Vagina (tissue), 2 donors: ENCODE measurements at regions not wholly inside any gene's neighbourhood (a gene's known extent, or its start where the extent isn't known, plus 50 kb on each side); places are given as distances from the start of the nearest gene placed in this dataset.

ENCODE experiments used
- DNase-seq, 2 donors: peaks; one replicate each; pipeline ENCODE4 v3.0.0-alpha.2; 2017; ENCODE audit errors: extremely low spot score in 2 of 2
- H3K27ac ChIP-seq: fragments of 200-600 bp; sonication (generic); one replicate; pipeline ENCODE4 v1.5.1; 2019
- H3K27me3 ChIP-seq: fragments of 200-600 bp; sonication (generic); one replicate; pipeline ENCODE4 v1.5.1; 2019
- H3K36me3 ChIP-seq, 2 donors: fragments of 200-600 bp; sonication (generic); one replicate each; pipeline ENCODE4 v1.5.1; 2017 to 2019
- H3K4me1 ChIP-seq: fragments of 200-600 bp; sonication (generic); one replicate; pipeline ENCODE4 v1.5.1; 2019
- H3K4me3 ChIP-seq, 2 donors: fragments of 200-600 bp; sonication (generic); 1 replicate in 1 of 2; 2 replicates in 1 of 2; pipeline ENCODE4 v1.5.1; 2016 to 2019
- H3K9me3 ChIP-seq: fragments of 200-600 bp; sonication (generic); one replicate; pipeline ENCODE4 v1.5.1; 2019
- POLR2A ChIP-seq, 2 donors: fragments of 450-650 bp; IDR thresholded peaks; one replicate each; pipeline ENCODE4 v1.6.1; 2017; ENCODE audit warnings: antibody characterized with exemption in 2 of 2, mild to moderate bottlenecking in 2 of 2, moderate library complexity in 2 of 2
- POLR2AphosphoS5 ChIP-seq, 2 donors: sonication (generic); formaldehyde crosslinking; IDR thresholded peaks; one replicate each; pipeline ENCODE4 v1.9.0; 2017; ENCODE audit warnings: antibody characterized with exemption in 2 of 2, mild to moderate bottlenecking in 2 of 2, low read depth in 1 of 2; ENCODE audit not compliant: insufficient read depth in 1 of 2
- intact Hi-C: fragments of 100-400 bp; cut with DNase I; formaldehyde crosslinking; loops from one replicate; pipeline ENCODE4 v1.15.1; 2023
- TF ChIP-seq, protein P1 (sequence below), 3 experiments: fragments of 450-650 bp in 2 of 3; fragments of 200-600 bp in 1 of 3; sonication (generic) in 1 of 3; IDR thresholded peaks; one replicate each; pipeline ENCODE4 v1.5.1; 2017 to 2019; ENCODE audit warnings: antibody characterized with exemption in 3 of 3, mild to moderate bottlenecking in 2 of 3, moderate library complexity in 2 of 3

DNA sequence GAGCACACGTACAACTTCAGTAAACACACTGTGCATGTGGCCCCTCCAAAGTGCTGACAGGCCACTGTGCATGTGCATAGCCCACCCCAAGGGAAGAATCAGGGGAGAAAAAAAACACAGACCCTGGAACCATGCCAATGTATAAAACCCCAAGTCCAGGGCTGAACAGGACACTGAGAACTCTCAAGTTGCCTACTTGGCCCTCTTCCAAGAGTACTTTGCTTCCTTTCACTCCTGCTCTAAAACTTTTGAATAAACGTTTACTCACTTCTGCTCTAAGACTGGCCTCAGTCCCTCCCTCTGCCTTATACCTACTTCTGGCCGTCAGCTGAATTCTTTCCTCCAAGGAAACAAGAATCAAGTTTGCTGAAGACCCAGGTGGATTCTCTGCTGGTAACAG, 77.7 kb upstream of the NFIB start:
- Histone ChIP-seq H3K27me3 (no peaks in the 10 kb centered on the region), H3K9me3 (no peaks in the 10 kb centered on the region), H3K36me3 (no peaks in the 10 kb centered on the region), H3K27ac (no peak overlapping the region), H3K4me3 (no peak overlapping the region), H3K4me1 (no peaks in the 10 kb centered on the region)
- TF ChIP-seq POLR2A (IDR thresholded peaks at IDR 0.05) = no peak
- no peak for DNase-seq
- intact Hi-C loops = no loop called here

DNA sequence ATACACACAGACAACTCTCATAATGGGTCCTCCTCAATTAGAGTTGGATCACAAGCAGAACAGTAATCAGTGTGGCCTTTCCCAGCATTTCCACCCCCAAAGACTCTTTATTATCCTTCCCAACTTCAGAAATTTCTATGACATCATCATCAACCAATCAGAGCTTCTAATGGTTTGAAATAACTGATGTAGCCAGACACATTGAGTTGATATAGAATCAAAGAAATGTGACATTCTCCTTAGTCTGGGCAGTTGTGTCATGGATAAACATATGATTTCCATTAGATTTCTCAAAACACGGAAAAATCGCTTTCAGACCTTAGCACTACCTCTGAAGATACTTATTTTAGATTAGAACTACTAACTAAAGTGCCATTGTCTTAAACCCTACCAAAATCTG, 75.7 kb upstream of the NFIB start:
- Histone ChIP-seq H3K9me3 (no peaks in the 10 kb centered on the region), H3K4me3 (no peak overlapping the region), H3K27ac (no peak overlapping the region), H3K36me3 (no peaks in the 10 kb centered on the region), H3K4me1 (no peaks in the 10 kb centered on the region), H3K27me3 (no peaks in the 10 kb centered on the region)
- no peak for DNase-seq
- intact Hi-C loops = loop anchor here (10.0 kb wide), 1 partner anchor 1695 kb away; no protein-coding TSS in a partner anchor
- TF ChIP-seq, protein P1, sequence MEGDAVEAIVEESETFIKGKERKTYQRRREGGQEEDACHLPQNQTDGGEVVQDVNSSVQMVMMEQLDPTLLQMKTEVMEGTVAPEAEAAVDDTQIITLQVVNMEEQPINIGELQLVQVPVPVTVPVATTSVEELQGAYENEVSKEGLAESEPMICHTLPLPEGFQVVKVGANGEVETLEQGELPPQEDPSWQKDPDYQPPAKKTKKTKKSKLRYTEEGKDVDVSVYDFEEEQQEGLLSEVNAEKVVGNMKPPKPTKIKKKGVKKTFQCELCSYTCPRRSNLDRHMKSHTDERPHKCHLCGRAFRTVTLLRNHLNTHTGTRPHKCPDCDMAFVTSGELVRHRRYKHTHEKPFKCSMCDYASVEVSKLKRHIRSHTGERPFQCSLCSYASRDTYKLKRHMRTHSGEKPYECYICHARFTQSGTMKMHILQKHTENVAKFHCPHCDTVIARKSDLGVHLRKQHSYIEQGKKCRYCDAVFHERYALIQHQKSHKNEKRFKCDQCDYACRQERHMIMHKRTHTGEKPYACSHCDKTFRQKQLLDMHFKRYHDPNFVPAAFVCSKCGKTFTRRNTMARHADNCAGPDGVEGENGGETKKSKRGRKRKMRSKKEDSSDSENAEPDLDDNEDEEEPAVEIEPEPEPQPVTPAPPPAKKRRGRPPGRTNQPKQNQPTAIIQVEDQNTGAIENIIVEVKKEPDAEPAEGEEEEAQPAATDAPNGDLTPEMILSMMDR (IDR thresholded peaks at IDR 0.05) = no peak
- TF ChIP-seq POLR2A (IDR thresholded peaks at IDR 0.05) = no peak
- TF ChIP-seq POLR2AphosphoS5 (IDR thresholded peaks at IDR 0.05; ENCODE audit: insufficient read depth in 1 of 2, low read depth in 1 of 2) = no peak

DNA sequence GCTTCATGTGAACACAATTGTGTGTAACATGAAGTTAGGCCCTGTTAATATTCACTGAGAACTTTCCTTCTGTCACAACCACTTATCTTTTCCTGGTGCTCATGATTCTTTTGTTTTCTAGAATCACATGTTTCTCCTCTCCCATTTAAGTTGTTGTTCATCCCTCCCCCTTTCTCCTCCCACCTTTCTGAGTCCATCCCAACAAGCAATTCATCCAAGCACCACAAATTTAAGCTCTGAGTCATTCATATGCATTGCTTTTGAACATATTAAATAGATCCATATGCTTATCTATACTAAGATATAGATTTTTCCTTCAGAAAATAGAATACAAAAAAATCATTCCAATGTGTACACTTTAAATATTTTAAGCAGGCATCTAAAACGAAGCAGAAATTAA, 75.2 kb upstream of the NFIB start:
- Histone ChIP-seq H3K4me1 (no peaks in the 10 kb centered on the region), H3K36me3 (no peaks in the 10 kb centered on the region)

DNA sequence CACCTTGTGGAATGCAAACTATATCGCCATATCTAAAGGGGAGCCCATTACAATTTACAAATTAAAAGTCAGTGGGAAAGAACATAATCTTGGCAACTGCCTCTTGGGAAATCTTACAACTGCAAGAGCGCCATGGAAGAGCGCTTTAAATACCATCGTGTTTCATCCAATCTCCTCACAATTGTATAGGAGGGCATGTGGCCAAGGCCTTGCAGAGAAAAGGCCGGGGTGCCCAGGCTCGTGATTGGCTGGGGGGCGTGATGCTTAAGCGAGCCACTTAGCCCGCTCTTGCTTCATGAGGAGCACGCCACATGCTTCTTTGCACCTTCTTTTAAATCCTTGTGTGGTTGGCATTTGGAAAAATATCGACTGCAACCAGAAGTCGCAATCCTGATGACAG, 69.8 kb upstream of the NFIB start:
- TF ChIP-seq, protein P1 (IDR thresholded peaks at IDR 0.05) = no peak
- no peak for TF ChIP-seq POLR2A (IDR thresholded peaks at IDR 0.05)
- no peak for TF ChIP-seq POLR2AphosphoS5 (IDR thresholded peaks at IDR 0.05; ENCODE audit: insufficient read depth in 1 of 2, low read depth in 1 of 2)
- Histone ChIP-seq H3K27me3 (no peaks in the 10 kb centered on the region), H3K27ac (no peak overlapping the region), H3K4me3 (no peak overlapping the region), H3K4me1 (no peaks in the 10 kb centered on the region), H3K36me3 (no peaks in the 10 kb centered on the region), H3K9me3 (no peaks in the 10 kb centered on the region)
- no peak for DNase-seq
- intact Hi-C loops = loop anchor here (10.0 kb wide), 1 partner anchor 1701 kb away; no protein-coding TSS in a partner anchor

More for the DNA sequence above, 75.2 kb upstream of the NFIB start:
- H3K27me3 ChIP-seq = no peaks in the 10 kb centered on the region
- H3K4me3 ChIP-seq = no peak overlapping the region
- intact Hi-C loops = loop anchor here (10.0 kb wide), 1 partner anchor 1696 kb away; no protein-coding TSS in a partner anchor
- H3K27ac ChIP-seq = no peak overlapping the region
- TF ChIP-seq POLR2AphosphoS5 (IDR thresholded peaks at IDR 0.05; ENCODE audit: insufficient read depth in 1 of 2, low read depth in 1 of 2) = no peak
- TF ChIP-seq, protein P1 (IDR thresholded peaks at IDR 0.05) = no peak
- TF ChIP-seq POLR2A (IDR thresholded peaks at IDR 0.05) = no peak
- no peaks in the 10 kb centered on the region for H3K9me3 ChIP-seq
- DNase-seq = no peak

DNA sequence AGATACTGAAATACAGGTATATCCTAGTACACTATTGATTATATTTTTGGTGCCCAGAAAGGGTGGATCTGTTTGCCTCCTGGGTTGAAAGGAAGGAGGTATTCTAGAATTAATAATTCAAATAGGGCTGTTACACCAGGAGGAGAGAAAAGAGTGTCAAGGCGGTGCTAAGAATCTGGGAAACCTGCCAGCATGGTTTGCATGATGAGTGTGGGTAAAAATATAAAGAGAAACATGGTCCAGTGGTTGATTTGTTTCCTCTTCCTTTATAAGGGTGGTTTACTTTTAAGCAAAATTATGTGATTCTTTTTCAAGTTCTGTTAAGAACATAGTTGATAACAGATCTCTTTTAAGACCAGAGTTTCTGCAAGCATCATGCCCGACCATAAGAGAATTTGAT, 69.4 kb upstream of the NFIB start:
- intact Hi-C loops = loop anchor here (10.0 kb wide), 1 partner anchor 1702 kb away; no protein-coding TSS in a partner anchor
- Histone ChIP-seq H3K4me3 (no peak overlapping the region), H3K36me3 (no peaks in the 10 kb centered on the region), H3K27ac (no peak overlapping the region), H3K27me3 (no peaks in the 10 kb centered on the region), H3K9me3 (no peaks in the 10 kb centered on the region), H3K4me1 (no peaks in the 10 kb centered on the region)
- TF ChIP-seq POLR2AphosphoS5 (IDR thresholded peaks at IDR 0.05; ENCODE audit: insufficient read depth in 1 of 2, low read depth in 1 of 2) (no peak), POLR2A (IDR thresholded peaks at IDR 0.05) (no peak)
- TF ChIP-seq, protein P1 (IDR thresholded peaks at IDR 0.05) = no peak
- DNase-seq = no peak
